HepG2 (cell line): ENCODE measurements at regions not wholly inside any gene's neighbourhood (a gene's known extent, or its start where the extent isn't known, plus 50 kb on each side); places are given as distances from the start of the nearest gene placed in this dataset.

ENCODE experiments used
- ATAC-seq: fragments of 200-7000 bp; cut with Tn5 transposase; 3 replicates; pipeline ENCODE4 v1.9.1; 2020; ENCODE audit warnings: mild to moderate bottlenecking, moderate library complexity
- BruUV-seq: library from RNA; stranded (reverse); fragments of 400-500 nt; replicated peaks from 2 replicates; lab custom pipeline; 2021; lab: Mats Ljungman, UMichigan
- CTCF ChIA-PET: fragments of 300-600 bp; formaldehyde crosslinking; extraction: SDS; loops from one replicate; lab custom pipeline; 2021; ENCODE audit warnings: low total read pairs, inconsistent platforms, low intra/inter-chr PET ratio; lab: Yijun Ruan, JAX
- POLR2A ChIA-PET: fragments of 350-600 bp; sonication (Branson Sonifier 250); formaldehyde crosslinking; loops from one replicate; lab custom pipeline; 2020; ENCODE audit warnings: antibody characterized with exemption, inconsistent platforms; lab: Yijun Ruan, JAX
- DNase-seq: peaks from one replicate; pipeline ENCODE4 v3.0.0-alpha.2; 2015; ENCODE audit warnings: low spot score
- FAIRE-seq: peaks from 3 replicates; lab custom pipeline; 2011; peaks lifted over from hg19 to GRCh38; lab: Jason Lieb, UNC
- H2AFZ ChIP-seq: one replicate; pipeline ENCODE4 v1.6.1; 2011; ENCODE audit warnings: low read length, inconsistent platforms
- H3K27ac ChIP-seq: fragments of 300-600 bp; 3 replicates; pipeline ENCODE4 v1.8.0; 2011; ENCODE audit warnings: mixed run types, mild to moderate bottlenecking, mixed read lengths, low read length, inconsistent platforms; ENCODE audit not compliant: insufficient read depth; ENCODE audit errors: extremely low read length
- H3K27me3 ChIP-seq, 2 experiments: fragments of 200-600 bp in 1 of 2; 2 replicates in 1 of 2; 3 replicates in 1 of 2; pipeline versions ENCODE4 v1.6.0 to v1.8.0; 2011; ENCODE audit warnings: low read length in 2 of 2, mild to moderate bottlenecking in 2 of 2, moderate library complexity in 2 of 2, inconsistent platforms in 1 of 2; ENCODE audit not compliant: insufficient read depth in 2 of 2, control insufficient read depth in 1 of 2
- H3K36me3 ChIP-seq, 2 experiments: fragments of 200-600 bp in 1 of 2; replicated peaks in 1 of 2; 2 replicates in 1 of 2; 3 replicates in 1 of 2; pipeline versions ENCODE4 v1.5.1 to v1.8.0; 2011; ENCODE audit warnings: low read length in 2 of 2, inconsistent platforms in 1 of 2; ENCODE audit not compliant: insufficient read depth in 2 of 2, control insufficient read depth in 1 of 2
- H3K4me1 ChIP-seq: 2 replicates; pipeline ENCODE4 v1.5.1; 2012; ENCODE audit warnings: low read length, inconsistent platforms; ENCODE audit not compliant: insufficient read depth
- H3K4me2 ChIP-seq: 2 replicates; pipeline ENCODE4 v1.6.0; 2011; ENCODE audit warnings: low read depth, low read length, inconsistent platforms
- H3K4me3 ChIP-seq, 3 experiments: fragments of 200-600 bp in 1 of 3; sonication (generic), shearing (Covaris generic) in 1 of 3; replicated peaks in 1 of 3; 2 replicates each; pipeline ENCODE4 v1.5.1; 2011 to 2016; ENCODE audit warnings: low read length in 3 of 3, inconsistent platforms in 2 of 3, low read depth in 2 of 3, mild to moderate bottlenecking in 2 of 3, control low read depth in 1 of 3, mixed read lengths in 1 of 3; ENCODE audit not compliant: insufficient read depth in 1 of 3
- H3K79me2 ChIP-seq: one replicate; pipeline ENCODE4 v1.6.1; 2011; ENCODE audit warnings: low read length, inconsistent platforms; ENCODE audit not compliant: insufficient read depth
- H3K9ac ChIP-seq: 2 replicates; pipeline ENCODE4 v1.6.0; 2011; ENCODE audit warnings: mild to moderate bottlenecking, low read depth, low read length, inconsistent platforms; ENCODE audit not compliant: insufficient read depth
- H3K9me3 ChIP-seq: 2 replicates; pipeline ENCODE4 v1.5.1; 2012; ENCODE audit warnings: mild to moderate bottlenecking, low read length
- H4K20me1 ChIP-seq: 2 replicates; pipeline ENCODE4 v1.6.0; 2011; ENCODE audit warnings: inconsistent platforms, mild to moderate bottlenecking, low read length, moderate library complexity; ENCODE audit not compliant: insufficient read depth
- ATF4 ChIP-seq, 2 experiments: fragments of 450-650 bp in 1 of 2; sonication (generic) in 1 of 2; formaldehyde crosslinking; IDR thresholded peaks; 2 replicates each; pipeline versions ENCODE4 v1.5.0 to v1.8.0; 2020 to 2022; ENCODE audit warnings: mild to moderate bottlenecking in 1 of 2, missing genetic modification reagents in 1 of 2
- HIC2 ChIP-seq: sonication (generic); formaldehyde crosslinking; IDR thresholded peaks from 2 replicates; pipeline ENCODE4 v1.9.0; 2022; ENCODE audit warnings: low read depth, missing genetic modification reagents
- PITX1 ChIP-seq: sonication (generic); formaldehyde crosslinking; IDR thresholded peaks from 2 replicates; pipeline ENCODE4 v1.5.1; 2020; ENCODE audit warnings: mild to moderate bottlenecking, missing genetic modification reagents
- PREB ChIP-seq: sonication (generic); formaldehyde crosslinking; IDR thresholded peaks from 2 replicates; pipeline ENCODE4 v1.4.0; 2020; ENCODE audit warnings: missing genetic modification reagents
- RNF219 ChIP-seq: sonication (generic); formaldehyde crosslinking; IDR thresholded peaks from 2 replicates; pipeline ENCODE4 v1.5.0; 2020; ENCODE audit warnings: mild to moderate bottlenecking, missing genetic modification reagents
- SAP130 ChIP-seq: IDR thresholded peaks from 2 replicates; pipeline ENCODE4 v1.6.1; 2016; ENCODE audit warnings: low read depth
- TFDP2 ChIP-seq: sonication (generic); formaldehyde crosslinking; IDR thresholded peaks from 2 replicates; pipeline ENCODE4 v1.4.0; 2020; ENCODE audit warnings: missing genetic modification reagents
- ZNF570 ChIP-seq: sonication (generic); formaldehyde crosslinking; IDR thresholded peaks from 2 replicates; pipeline ENCODE4 v1.4.0; 2020; ENCODE audit warnings: mild to moderate bottlenecking, missing genetic modification reagents, borderline replicate concordance
- ZNF644 ChIP-seq: IDR thresholded peaks from 2 replicates; pipeline ENCODE4 v1.6.1; 2016; ENCODE audit warnings: low read depth
- ZNF646 ChIP-seq: sonication (generic); formaldehyde crosslinking; IDR thresholded peaks from 2 replicates; pipeline ENCODE4 v1.9.0; 2021; ENCODE audit warnings: mild to moderate bottlenecking, missing genetic modification reagents
- WGBS: methylation state at CpG from one replicate; pipeline ENCODE4 v1.1.6; 2017; ENCODE audit warnings: low lambda C conversion rate; 5-methylcytosine and 5-hydroxymethylcytosine counted together
- in situ Hi-C: cut with HindIII; loops from 2 replicates; pipeline ENCODE4 v1.10.0; 2017; ENCODE audit warnings: low pct_unique_long_range_greater_than_20kb; ENCODE audit not compliant: extremely low pct_ligation_motif_present
- intact Hi-C: fragments of 100-400 bp; cut with micrococcal nuclease; formaldehyde crosslinking; loops from one replicate; pipeline ENCODE4 v1.10.0; 2022; ENCODE audit not compliant: unreplicated experiment

GRCh38 chr6:156647991-156648390 lies 129.2 kb upstream of the ARID1B start:
- no peak for FAIRE-seq
- H3K4me1 ChIP-seq: no peaks in the 10 kb centered on the region
- H3K79me2 ChIP-seq: no peaks in the 10 kb centered on the region
- H3K27me3 ChIP-seq: peaks cover 0 to 34% of the 10 kb centered on the region in 2 experiments; a peak in 4 of 5 replicates
- no peak for ATAC-seq
- no peak overlapping the region for H3K4me3 ChIP-seq
- no peak overlapping the region for H3K27ac ChIP-seq
- in situ Hi-C loops (no loop called here), intact Hi-C loops (loop anchor here (1.0 kb wide), 1 partner anchor 17 kb away; no protein-coding TSS in a partner anchor)
- H3K9me3 ChIP-seq: no peaks in the 10 kb centered on the region
- H3K36me3 ChIP-seq: no peaks in the 10 kb centered on the region
- H4K20me1 ChIP-seq: no peaks in the 10 kb centered on the region
- POLR2A ChIA-PET: no interaction called here
- no peak overlapping the region for H2AFZ ChIP-seq
- DNase-seq: no peak
- CTCF ChIA-PET: no interaction called here
- WGBS: 20% methylated on average over 7 of the region's 7 CpGs
- no peak overlapping the region for H3K4me2 ChIP-seq
- BruUV-seq: no TSS peak
- no peak overlapping the region for H3K9ac ChIP-seq
- no peak for TF ChIP-seq ZNF570 (CRISPR knock-in tag)
- no peak for TF ChIP-seq HIC2 (CRISPR knock-in tag)
- TF ChIP-seq SAP130 (CRISPR knock-in tag): no peak
- TF ChIP-seq TFDP2 (CRISPR knock-in tag): no peak
- no peak for TF ChIP-seq PITX1 (CRISPR knock-in tag)
- TF ChIP-seq ATF4 (CRISPR knock-in tag; IDR thresholded peaks at IDR 0.05): no peak
- no peak for TF ChIP-seq PREB (CRISPR knock-in tag)
- TF ChIP-seq ZNF646 (CRISPR knock-in tag): no peak
- no peak for TF ChIP-seq ZNF644 (CRISPR knock-in tag)
- no peak for TF ChIP-seq RNF219
